Mucosa of rectum (tissue), 2 donors: ENCODE measurements at regions not wholly inside any gene's neighbourhood (a gene's known extent, or its start where the extent isn't known, plus 50 kb on each side); places are given as distances from the start of the nearest gene placed in this dataset.
"Not testable (repeated sequence)": the region's sequence is repeated elsewhere in the genome, so short reads cannot be mapped to it uniquely, and the experiment has no call there.

Experiments used
- H3K27ac ChIP-seq, 2 donors: one replicate each; pipeline ENCODE4 v1.7.0; 2013; ENCODE audit warnings: inconsistent platforms in 2 of 2, low read depth in 2 of 2, low read length in 2 of 2
- H3K27me3 ChIP-seq, 2 donors: one replicate each; pipeline ENCODE4 v1.7.0; 2013; ENCODE audit warnings: low read length in 2 of 2; ENCODE audit not compliant: control insufficient read depth in 2 of 2, insufficient read depth in 2 of 2
- H3K36me3 ChIP-seq, 2 donors: one replicate each; pipeline ENCODE4 v1.7.0; 2013; ENCODE audit warnings: low read length in 2 of 2; ENCODE audit not compliant: control insufficient read depth in 2 of 2, insufficient read depth in 2 of 2
- H3K4me1 ChIP-seq, 2 donors: one replicate each; pipeline ENCODE4 v1.7.0; 2013; ENCODE audit warnings: low read length in 2 of 2, mild to moderate bottlenecking in 1 of 2; ENCODE audit not compliant: control insufficient read depth in 2 of 2, insufficient read depth in 2 of 2
- H3K4me3 ChIP-seq, 2 donors: one replicate each; pipeline ENCODE4 v1.7.0; 2013; ENCODE audit warnings: low read length in 2 of 2
- H3K9ac ChIP-seq, 2 donors: one replicate each; pipeline ENCODE4 v1.7.0; 2013; ENCODE audit warnings: low read length in 2 of 2, low read depth in 1 of 2, mild to moderate bottlenecking in 1 of 2
- H3K9me3 ChIP-seq, 2 donors: one replicate each; pipeline ENCODE4 v1.7.0; 2013; ENCODE audit warnings: low read length in 2 of 2; ENCODE audit not compliant: control insufficient read depth in 2 of 2
- donor health status: healthy.
- donor health status: Normal muscosa, but diverticular disease.

GRCh38 chr21:16460936-16461335 lies 731.2 kb downstream of the USP25 start:
- Histone ChIP-seq H3K4me1 (no peaks in the 10 kb centered on the region), H3K9me3 (no peaks in the 10 kb centered on the region), H3K27me3 (no peaks in the 10 kb centered on the region), H3K36me3 (no peaks in the 10 kb centered on the region), H3K4me3 (no peak overlapping the region), H3K27ac (no peak overlapping the region), H3K9ac (no peak overlapping the region)

DNA sequence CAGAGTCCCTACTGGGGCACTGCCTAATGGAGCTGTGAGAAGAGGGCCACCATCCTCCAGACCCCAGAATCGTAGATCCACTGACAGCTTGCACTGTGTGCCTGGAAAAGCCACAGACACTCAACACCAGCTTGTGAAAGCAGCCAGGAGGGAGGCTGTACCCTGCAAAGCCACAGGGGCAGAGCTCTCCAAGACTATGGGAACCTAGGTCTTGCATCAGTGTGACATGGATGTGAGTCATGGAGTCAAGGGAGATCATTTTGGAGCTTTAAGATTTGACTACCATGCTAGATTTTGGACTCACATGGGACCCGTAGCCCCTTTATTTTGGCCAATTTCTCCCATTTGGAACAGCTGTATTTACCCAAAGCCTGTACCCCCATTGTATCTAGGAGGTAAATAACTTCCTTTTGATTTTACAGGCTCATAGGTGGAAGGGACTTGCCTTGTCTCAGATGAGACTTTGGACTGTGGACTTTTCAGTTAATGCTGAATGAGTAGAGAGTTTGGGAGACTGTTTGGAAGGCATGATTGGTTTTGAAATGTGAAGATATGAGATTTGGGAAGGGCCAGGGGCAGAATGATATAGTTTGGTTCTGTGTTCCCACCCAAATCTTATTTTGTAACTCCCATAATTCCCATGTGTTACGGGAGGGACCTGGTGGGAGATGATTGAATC lies 734.6 kb downstream of the USP25 start:
- not testable (repeated sequence) for H3K4me1 ChIP-seq, H3K9ac ChIP-seq, H3K9me3 ChIP-seq, H3K27ac ChIP-seq, H3K4me3 ChIP-seq, H3K36me3 ChIP-seq, H3K27me3 ChIP-seq

- no peak overlapping the region for H3K27ac ChIP-seq
- H3K36me3 ChIP-seq: no peaks in the 10 kb centered on the region
- no peak overlapping the region for H3K9ac ChIP-seq
- H3K4me3 ChIP-seq: no peak overlapping the region
- H3K27me3 ChIP-seq: no peaks in the 10 kb centered on the region
- H3K4me1 ChIP-seq: no peaks in the 10 kb centered on the region
- H3K9me3 ChIP-seq: no peaks in the 10 kb centered on the region
Observed at GRCh38 chr21:16468184-16468583, 738.4 kb downstream of the USP25 start.

GRCh38 chr21:16473988-16474387 lies 744.2 kb downstream of the USP25 start:
- Histone ChIP-seq H3K4me3 (no peak overlapping the region), H3K27me3 (no peaks in the 10 kb centered on the region), H3K4me1 (no peaks in the 10 kb centered on the region), H3K9ac (no peak overlapping the region), H3K9me3 (no peaks in the 10 kb centered on the region), H3K27ac (no peak overlapping the region), H3K36me3 (no peaks in the 10 kb centered on the region)

GRCh38 chr21:16476056-16476825 lies 746.5 kb downstream of the USP25 start:
- Histone ChIP-seq H3K36me3 (no peaks in the 10 kb centered on the region), H3K9ac (no peak overlapping the region), H3K9me3 (no peaks in the 10 kb centered on the region), H3K27ac (no peak overlapping the region), H3K4me3 (no peak overlapping the region), H3K27me3 (no peaks in the 10 kb centered on the region), H3K4me1 (no peaks in the 10 kb centered on the region)

GRCh38 chr21:16488042-16488441 lies 758.3 kb downstream of the USP25 start:
- Histone ChIP-seq H3K9ac (no peak overlapping the region), H3K27me3 (no peaks in the 10 kb centered on the region), H3K36me3 (no peaks in the 10 kb centered on the region), H3K9me3 (peaks cover 2% of the 10 kb centered on the region in 2 donors), H3K27ac (no peak overlapping the region), H3K4me1 (no peaks in the 10 kb centered on the region), H3K4me3 (no peak overlapping the region)

DNA sequence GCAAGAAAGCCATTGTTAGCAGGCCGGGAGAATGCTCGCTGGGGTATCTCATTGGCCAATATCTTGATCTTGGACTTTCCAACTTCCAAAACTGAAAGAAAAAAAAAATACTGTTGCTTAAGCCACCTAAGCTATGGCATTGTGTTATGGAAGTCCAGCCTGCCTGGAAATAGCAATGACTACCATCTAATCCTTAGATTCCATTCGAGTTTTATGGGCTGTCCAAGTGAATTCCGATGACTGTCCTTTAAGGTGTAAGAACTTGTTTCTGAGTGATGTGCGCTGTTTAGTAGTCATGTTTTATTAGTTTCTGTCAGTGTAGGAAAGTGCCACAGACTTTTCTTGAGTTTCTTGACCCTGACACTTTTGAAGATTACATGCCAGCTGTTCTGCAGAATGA lies 762.6 kb downstream of the USP25 start:
- Histone ChIP-seq H3K4me1 (no peaks in the 10 kb centered on the region), H3K27me3 (no peaks in the 10 kb centered on the region), H3K36me3 (no peaks in the 10 kb centered on the region), H3K9me3 (no peaks in the 10 kb centered on the region), H3K4me3 (no peak overlapping the region), H3K9ac (no peak overlapping the region), H3K27ac (no peak overlapping the region)

DNA sequence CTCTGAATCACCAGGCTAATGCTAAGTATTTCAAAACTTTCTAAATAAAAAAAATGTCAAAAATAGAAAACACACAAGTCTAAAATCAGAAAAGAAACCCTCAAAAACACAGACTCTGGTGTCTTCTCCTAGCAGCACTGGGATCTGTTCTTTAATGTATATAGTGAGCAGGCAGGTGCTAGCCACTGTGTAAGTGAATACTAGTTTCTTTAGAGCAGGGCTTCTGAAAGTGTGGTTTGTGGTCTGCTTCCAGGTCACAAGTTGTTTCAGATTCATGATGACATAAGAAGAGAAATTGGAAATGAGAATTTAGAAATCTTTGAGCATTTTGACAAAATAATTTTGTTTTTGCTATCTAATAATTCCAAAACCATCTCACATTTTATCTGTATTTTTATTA lies 763.1 kb downstream of the USP25 start:
- Histone ChIP-seq H3K4me3 (no peak overlapping the region), H3K4me1 (no peaks in the 10 kb centered on the region), H3K27ac (no peak overlapping the region), H3K9ac (no peak overlapping the region), H3K36me3 (no peaks in the 10 kb centered on the region), H3K27me3 (no peaks in the 10 kb centered on the region), H3K9me3 (no peaks in the 10 kb centered on the region)

DNA sequence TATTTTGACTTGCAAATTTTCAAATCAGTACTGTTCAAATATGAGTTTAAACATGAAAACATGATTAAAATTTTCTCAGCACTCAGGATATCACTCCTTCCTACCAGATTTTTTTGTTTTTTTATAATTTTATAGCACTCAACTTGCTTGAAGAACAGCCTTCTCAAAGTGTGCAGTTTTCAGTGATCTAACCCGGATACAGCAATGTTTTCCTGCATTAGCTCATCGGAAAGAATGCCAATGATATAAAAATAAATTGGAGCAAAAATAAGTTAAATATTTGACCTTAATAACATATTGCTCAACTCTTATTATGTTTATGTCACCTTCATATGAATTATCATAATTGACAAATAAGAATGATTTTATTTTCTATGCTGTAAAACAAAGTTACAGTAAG lies 766.8 kb downstream of the USP25 start:
- no peaks in the 10 kb centered on the region for H3K27me3 ChIP-seq
- H3K36me3 ChIP-seq: no peaks in the 10 kb centered on the region
- H3K4me3 ChIP-seq: no peak overlapping the region
- no peak overlapping the region for H3K9ac ChIP-seq
- no peaks in the 10 kb centered on the region for H3K4me1 ChIP-seq
- no peak overlapping the region for H3K27ac ChIP-seq
- H3K9me3 ChIP-seq: no peaks in the 10 kb centered on the region

DNA sequence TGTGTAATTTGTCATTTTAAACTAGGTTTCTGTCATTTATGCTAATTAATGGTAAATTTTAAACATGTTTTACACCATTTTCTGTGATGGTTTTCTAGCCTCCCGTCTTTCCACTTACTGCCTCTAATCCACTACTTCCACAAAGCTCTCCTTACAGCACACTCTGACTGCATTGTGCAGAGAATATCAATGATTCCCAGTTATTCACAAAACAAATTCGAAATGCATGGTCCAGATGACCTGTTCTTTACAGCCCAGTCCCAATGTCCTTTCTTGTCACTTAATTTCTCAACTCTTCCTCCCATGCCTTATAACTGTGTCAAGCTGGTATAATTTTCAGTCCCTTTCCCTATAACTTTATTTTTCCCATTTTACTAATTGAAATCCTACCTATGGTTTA lies 770.5 kb downstream of the USP25 start:
- Histone ChIP-seq H3K36me3 (no peaks in the 10 kb centered on the region), H3K27me3 (no peaks in the 10 kb centered on the region), H3K9me3 (no peaks in the 10 kb centered on the region), H3K27ac (no peak overlapping the region), H3K4me1 (no peaks in the 10 kb centered on the region), H3K9ac (no peak overlapping the region), H3K4me3 (no peak overlapping the region)
